Activated T-cell treated with anti-CD3 and anti-CD28 coated beads, Interleukin-2, amount 50 U/mL, for 48 hours (primary cell): ENCODE measurements at regions not wholly inside any gene's neighbourhood (a gene's known extent, or its start where the extent isn't known, plus 50 kb on each side); places are given as distances from the start of the nearest gene placed in this dataset.

Source experiments
- DNase-seq, 2 experiments: peaks; one replicate each; pipeline ENCODE4 v3.0.0-alpha.2; 2020

DNA sequence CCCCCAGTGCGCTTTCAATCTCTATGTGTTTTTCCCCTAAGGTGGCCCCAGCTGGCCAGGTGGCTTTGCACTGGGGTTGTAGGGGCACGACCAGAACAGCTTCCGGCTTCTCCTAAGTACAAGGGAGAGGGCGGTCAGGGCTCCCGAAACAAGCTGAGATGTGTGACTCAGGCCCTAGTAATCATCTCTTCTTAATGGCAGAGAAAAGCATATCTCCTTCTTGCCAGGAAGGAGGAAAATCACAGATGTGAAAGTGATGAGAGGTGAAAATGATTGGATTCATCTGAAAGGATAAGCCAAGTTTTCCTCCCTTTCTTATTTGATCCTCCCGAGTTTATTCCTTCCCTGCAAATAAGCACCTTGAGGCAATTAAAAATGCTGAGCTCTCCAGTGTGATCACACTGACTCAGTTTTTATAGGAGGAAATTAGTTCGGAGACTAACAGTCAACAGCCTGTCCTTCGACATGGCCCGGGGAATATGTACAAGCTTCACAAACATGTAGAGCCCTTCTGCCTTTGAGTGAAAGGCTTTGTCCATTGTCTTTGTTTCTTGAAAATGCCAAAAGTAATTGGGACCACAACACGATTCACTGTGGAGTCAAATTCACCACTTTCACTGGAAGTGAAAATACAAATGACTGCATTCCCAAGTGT lies 514.8 kb downstream of the PSAT1 start:
- no peak for DNase-seq

DNA sequence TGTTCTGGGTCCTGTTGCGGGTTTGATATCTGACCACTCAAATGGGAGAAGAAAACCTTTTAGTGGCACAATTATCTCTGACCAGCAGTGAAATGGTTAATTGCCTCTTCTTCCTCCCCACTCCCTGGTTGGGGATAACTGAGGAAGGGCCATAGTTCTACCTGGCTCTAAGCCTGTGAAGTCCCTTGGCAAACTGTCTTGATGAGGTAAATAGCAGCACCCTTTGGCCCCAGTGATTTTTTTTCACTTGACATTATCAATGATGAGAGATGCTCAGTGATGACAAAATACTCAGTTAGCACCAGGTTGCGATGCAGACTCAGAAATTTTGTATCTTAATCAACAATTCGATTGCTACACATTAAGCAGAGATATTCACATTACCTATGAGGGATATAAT lies 515.7 kb downstream of the PSAT1 start:
- DNase-seq = no peak

DNA sequence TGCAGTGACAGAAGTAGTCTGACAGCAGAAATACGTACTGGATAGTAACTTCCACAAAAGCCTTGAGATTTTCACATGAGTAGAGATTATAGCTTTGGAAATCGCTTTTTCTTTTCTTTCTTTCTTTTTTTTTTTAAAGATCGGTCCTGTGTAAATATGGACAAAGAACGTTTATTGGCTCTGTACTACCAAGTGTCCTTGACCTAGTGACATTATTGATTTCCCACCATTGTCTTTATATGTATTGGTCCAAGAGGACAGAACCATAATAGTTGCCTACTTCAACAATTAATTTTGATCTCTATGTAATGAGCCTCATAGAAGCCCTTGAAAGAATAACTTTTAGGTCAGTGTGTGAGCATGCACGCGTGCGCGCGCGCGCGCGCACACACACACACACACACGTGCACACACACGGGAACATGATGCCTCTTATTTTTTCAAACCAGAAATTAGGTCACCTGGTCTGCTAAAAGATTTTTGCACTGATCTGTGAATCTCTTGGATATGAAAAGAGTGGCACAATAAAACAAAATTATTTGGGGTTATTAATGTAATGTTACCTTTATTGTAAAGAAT lies 516.8 kb downstream of the PSAT1 start:
- no peak for DNase-seq

DNA sequence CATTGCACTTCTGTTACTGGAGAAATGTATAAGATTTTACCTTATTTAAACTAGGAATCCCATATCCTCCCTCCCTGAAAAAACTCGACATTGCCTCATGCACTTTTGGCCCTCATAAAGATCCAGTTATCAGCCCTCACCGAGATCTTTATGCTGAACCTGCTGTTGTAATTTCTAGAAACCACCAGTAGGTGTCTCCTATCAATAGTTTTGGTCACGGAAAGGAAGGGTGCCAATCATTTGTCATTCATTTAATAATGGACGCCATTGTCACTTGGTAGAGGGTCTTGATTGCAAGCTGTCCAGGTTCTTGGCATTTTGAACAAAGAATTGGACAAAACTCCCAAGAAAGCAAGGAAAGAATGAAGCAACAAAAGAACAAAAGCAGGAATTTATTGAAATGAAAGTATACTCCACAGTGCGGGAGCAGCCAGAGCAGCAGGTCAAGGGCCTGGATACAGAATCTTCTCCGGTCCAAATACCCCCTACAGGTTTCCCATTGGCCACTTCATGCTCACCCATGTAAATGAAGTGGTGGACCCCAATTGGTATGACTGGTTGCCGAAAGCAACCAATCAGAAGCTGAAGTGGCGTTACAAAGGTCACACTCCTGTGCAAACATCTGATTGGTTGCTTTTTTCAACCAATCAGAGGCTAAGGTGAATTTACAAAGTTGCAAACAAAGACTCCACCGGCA lies 524.3 kb downstream of the PSAT1 start:
- no peak for DNase-seq

DNA sequence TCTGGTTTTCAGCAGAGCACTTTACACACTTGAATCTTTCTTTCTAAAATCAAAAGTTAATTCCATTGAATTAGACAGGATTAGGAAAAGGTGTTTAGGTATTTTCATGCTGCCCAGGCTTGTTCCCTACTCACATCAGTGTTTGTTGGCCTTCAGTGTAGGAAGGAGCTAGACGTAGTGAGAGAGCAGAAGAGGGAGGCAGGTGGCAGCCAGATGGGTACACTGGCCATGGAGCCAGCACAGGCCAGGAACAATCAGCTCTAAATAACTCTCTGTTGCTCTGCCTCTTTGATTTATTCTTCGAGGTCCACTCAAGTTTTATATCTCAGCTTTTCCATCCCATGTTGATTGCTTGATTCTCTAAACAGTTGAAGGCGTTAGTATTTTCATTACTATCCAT lies 529.6 kb downstream of the PSAT1 start:
- no peak for DNase-seq

DNA sequence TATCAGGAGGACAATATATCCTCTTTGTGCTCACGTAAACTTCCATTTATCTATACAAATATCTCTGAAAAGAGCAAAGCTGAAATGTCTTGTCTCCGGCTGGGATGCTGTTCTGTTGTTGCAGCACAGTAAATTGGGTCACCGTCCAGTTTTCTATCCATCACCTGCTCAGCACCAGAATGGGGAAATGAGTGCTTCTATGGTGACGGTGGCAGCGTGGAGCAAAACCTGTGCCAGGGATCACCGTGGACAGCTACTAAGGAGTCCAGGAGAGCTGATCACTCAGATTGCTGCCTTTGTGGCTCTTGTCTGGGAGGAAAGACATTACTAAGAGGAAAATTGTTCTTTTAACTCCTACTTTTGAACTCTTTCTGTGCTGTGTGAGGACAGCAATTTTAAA lies 531.6 kb downstream of the PSAT1 start:
- no peak for DNase-seq

DNA sequence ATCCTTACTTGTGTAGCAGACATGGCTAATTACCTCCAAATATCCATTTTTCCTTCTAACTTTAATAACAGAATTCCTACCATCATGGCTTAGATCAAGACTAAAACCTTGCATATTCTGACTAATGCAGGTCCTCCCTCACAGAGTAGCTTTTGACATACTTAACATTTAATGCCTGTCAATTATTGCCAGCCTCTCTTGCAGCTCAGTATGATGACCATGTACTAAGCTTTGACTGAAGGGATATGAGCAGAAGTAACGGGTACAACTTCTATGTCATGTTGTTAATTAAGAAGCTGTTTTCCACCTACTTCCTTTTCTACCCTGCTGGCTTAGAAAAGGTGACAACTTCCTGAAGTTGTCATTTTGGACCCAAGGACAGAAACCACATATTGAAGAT lies 533.4 kb downstream of the PSAT1 start:
- DNase-seq = no peak

DNA sequence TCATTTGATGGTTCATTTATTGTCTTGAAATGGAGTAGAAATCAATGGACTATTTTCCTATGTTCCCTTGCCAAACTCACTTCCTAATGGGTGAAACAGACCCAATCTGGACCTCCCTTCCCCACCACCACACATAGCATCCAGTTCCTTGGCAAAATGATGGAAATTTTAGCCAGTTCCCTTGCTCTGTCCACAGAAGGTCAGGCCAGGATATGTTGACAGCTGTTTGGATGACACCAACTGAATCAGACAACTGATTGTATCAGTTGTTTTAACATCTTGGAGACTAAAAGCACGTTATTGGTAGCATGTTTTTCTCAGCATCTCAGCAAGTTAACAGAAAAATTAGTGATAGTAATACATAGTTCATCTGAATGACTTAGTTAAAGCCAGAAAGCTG lies 534.8 kb downstream of the PSAT1 start:
- DNase-seq = no peak

DNA sequence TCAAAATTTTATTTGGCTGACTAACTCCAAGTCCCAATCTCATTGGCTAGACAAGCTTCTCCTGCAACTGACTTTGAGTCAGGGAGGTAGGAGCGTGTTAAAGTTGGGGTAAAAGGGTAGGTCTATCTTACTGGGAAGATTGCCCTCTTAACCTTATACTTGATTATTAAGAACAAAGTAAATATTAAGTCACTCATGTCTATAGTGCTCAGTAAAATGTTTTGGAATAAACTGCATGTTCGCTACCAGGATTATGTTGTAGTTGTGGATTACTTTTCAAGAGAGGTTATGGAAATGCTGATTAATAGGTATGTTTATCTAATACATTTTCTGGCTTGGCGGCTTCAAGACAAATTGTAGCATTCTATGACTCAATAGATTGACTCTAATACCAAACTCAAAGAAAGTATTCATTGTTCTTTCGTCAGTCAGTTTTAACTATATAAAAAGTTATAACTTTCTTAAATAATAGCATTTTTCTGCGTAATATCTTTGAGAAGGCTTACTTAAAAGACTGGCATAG lies 539.1 kb downstream of the PSAT1 start:
- no peak for DNase-seq

DNA sequence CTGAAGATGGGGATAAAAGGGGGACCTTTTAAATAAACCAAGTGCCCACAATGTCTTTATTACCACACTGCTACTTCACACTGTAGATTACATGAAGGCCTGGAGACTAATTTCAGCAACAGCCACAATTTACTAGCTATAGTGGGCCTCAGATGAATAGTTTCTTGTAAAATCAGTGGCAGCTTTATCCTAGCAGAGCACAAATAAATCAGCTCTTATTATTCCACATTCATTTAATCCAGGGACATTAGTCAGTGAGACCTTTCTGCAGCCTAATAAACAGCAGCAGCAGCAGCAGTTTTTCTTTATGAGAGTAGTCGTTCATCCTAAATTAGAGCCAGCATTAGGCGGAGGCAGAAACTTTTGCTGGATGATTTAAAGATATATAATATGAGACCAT lies 542.3 kb downstream of the PSAT1 start:
- no peak for DNase-seq

DNA sequence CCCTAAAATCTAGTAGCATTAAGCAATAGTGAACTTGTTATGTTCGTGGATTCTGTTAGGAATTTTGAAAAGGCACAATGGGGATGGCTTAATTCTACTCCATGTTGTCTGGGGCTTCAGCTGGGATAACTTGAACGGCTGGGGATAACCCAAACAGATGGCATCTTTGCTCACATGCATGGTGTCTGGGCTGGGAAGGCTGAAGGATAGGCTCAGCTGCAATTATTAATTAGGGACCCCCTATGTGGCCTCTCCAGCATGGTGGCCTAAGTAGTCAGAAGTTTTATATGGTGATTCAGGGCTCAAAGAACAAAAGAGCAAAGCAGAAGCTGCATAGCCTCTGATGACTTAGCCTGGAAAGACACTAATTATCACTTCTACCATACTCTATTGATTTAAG lies 551.1 kb downstream of the PSAT1 start:
- DNase-seq = no peak

DNA sequence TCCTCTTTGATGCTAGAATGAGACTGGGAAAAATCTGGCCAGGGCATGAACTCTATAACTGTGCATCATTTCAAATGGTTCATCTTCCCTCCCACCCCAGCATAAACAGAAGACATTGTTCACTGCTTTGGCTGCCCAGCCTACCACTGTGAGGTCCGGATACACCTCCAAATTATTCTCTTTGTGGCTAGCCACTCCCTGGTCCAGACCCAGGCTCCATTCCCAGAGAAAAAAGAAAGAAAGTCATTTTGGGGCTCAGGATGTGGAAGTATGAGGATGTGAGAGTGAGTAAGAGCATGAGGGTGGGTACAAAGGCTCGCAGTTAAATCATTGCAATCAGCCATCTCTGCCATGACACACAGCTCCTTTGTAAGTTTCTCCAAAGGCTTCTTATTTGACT lies 559.2 kb downstream of the PSAT1 start:
- DNase-seq = no peak

DNA sequence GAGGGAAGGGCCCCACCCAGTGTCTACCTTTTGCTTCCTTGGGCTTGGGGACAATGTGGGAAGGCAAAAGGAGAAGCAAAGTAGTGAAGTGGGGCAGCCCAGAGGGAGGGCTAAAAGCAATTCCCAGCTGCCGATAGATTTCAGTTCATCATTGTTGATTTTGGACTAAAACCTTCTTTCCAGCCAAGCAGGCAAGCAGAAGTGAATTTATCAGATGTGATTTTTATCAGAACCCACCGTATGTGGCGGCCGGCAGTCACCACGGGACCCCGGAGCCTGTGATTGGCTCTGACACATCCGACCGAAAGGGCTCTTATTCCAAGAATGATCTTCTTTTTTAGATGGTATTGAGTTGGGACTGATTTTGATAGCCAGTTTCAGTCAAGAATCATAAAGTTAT lies 559.9 kb downstream of the PSAT1 start:
- DNase-seq = no peak

DNA sequence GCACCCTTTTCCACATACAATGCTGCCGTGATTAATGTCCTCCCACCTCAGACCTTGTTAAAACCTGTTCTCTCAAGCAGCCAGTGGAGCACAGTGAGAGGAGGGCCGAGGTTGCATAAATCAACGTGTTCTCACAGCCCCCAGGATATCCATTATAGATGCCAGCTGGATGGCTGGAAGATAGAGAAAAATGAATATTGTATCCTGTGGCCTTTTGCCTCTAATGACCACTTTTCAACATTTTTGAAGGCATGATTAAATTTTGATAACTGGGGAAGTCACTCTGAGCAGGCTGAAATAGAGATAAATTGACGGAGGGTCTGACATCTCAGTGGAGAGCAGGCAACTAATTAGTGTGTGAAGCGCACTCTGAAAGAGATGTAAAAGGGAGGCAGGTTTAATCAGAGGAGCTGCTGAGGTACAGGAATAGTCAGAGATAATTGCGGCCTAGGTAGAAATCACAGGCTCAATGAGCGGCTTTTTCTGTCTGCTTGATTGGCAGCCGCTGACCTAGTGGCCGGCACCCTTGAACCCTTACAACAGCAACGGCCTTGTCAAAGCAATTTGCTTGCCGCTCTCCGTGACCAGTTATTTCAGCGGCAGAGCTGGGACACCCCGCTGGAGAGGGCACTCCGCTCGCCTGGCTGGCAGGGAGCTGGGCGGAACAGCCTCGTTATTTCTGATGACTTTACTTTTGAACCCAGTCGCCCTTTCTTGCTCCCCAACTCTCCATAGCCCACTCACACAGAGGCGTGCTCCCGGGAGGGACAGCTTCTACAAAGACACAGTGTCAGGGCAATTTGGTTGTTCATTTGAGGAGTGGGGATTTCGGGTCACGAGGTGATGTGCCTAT lies 560.7 kb downstream of the PSAT1 start:
- no peak for DNase-seq

DNA sequence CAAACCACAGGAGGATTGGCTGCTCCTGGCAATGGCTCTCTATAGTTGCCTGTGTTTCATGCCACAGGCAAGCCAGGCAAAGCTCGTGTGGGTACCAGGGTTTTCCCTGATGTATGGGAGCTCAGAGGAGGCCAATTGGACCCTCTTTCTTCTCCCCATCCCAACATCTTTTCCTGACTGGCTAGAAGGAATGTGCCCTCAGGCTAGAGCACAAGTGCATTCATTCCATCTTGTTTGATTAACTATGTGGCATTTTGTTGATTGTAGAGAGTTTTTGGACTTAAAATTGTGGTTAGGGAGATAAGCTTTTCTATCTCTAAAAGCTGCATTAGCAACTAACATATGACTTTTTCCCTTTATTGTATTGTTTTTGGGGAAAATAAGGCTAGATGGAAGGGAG lies 561.3 kb downstream of the PSAT1 start:
- DNase-seq = no peak

DNA sequence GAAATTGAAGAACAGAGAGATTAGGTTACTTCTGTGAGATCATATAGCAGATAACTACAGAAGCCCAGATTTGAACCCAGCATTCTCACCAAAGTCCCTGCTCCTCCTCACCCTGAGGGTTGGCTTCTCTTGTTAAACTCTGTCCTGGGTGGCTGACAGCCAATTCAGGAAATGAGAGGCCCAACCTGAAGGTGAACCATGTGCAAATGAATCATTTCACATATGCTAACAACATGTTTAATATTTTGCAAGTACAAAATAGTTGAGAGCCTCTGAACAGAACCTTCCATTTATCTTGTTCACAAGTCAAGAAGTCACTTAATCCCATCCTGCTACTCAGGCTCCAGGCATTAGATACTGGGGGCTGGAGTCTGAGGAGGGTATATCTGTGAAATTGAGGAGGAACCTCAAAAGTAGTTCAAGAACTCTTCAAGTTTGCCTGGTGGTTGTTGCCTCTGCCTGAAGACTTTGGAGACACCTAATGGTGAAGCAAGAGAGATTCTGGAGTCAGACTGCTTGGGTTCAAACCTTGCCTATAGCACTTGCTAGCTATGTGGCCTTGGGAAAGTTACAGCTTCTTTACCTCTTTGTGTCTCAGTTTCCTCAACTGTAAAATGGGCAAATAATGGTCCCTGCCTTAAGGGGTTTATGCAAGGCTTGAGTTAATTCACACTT lies 564.0 kb downstream of the PSAT1 start:
- no peak for DNase-seq

DNA sequence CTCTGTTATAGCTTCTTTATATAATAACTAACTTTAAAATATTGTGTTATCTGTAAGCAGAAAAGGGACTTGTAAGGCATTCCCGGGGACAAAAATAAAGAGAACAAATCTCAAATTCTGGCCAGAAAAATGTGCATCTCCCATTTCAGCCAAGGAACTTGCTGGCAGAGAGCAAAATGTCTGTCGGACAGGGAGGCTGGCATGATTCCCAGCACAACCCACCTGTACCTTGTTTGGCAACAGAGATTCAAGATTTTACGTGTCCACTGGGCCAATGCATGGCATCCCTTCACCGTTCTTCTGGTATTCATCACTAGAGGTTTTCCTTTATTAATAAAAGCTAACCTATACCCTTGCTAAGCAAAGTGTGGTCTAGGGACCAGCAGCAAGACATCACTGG lies 566.6 kb downstream of the PSAT1 start:
- no peak for DNase-seq

DNA sequence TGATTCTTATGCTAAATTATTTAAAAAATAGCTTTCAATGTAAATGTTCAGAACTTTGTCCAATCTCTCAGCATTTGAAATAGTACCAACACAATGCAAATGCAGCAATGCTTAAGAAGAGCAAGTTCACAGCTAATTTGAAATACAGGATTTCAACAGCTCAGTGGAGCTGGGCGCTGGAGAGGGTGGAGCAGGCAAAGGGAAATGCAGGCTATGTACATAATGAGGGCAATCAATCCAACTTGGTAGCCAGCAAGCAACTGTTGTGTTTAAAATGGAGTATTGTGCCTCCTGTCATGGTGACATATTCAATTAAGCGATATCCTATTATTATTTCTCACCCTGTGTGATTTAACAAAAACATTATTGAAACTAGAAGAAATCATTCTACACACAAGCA lies 568.8 kb downstream of the PSAT1 start:
- DNase-seq = no peak

DNA sequence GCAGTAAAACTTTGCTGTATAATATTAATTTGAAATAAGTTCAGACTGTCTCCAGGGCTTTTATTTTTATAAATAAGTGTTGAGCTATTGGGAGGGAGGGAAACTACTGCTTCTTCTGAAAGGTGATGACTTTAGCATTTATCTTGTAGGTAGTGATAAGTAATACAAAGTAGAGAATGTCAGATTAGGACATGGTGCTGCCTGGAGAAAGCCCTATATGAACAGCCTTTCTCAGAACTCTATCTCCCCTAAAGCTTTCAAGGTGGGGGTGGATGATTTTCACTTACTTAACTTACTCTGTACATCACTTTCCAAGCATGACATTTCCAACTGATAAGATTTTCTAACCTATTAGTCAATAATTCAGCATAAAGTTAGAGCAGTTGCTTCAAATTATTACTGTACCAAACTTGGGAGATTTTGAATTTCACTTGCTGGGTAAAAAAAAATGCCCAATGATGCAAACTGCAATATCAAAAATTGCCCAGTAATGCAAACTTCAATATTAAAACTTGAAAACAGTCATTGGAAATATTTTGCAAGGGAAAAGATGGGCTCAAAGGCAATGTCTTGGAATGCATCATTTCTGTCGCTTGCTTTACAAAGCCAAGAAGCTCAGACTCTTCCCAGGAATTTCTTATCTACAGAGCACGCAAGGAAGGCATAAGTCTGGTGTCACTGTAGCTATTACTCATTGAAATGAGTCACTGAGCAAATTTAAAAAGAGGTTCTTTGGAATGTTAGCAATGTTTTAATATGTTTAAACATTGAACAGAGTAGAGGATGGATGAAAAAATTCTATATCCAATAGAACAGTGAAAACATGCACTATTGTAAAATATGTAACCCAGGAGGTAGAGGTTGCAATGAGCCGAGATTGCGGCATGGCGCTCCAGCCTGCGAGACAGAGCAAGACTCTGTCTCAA lies 569.5 kb downstream of the PSAT1 start:
- DNase-seq = no peak

DNA sequence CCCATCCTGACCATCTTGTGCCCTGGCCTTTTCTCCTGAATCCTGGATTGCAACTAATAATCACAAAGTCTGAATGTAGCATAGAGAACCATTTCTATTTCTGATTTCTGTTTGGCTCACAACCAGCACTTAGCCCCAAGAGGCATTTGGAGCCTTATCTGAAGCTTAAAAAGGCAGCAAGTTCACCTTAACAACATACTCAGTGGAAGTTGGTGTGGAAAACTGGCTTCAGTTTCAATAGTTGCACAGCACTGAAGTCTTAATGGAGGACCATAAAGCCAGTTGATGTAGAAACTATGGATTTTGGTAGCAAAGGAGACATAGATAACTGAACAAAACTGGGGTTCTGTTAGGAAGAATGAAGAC lies 574.1 kb downstream of the PSAT1 start:
- no peak for DNase-seq

DNA sequence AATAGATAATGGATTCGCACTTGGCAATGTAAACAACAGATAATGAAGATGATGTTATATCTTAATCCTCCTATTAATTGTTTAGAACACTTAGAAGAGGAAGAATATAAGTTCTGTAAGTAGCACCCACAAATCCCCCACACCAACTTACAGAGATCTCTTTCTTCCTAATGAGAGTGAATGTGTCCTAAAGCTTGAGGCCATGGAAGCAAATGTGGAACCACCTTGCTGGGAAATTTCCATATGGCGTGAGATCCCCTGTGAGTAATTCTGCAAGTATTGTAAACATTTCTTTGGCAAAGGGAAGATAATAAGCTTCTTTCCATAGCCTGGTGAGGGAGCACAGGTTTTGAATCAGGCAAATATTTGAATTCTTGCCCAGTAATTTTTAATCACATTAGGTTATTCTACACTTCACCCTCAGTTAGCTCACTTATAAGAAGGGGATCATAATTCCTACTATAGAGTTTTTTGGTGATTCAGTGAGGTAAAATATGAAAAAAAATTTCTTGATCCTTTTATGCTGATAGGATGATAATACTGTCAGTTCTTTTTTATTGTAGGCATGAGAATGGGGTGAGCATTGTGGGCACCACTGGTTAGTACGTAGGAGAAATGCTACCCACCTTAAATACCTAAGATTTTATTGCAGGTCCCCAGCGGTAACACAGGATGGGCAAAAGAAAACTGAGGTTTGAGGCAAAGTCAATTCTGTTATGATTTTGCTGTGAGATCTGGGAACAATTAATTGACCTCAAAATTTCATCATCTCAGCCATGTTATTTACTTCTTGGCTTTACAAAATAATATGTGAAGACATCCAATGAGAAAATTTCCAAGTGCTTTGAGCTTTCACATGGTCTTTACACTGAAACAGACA lies 574.8 kb downstream of the PSAT1 start:
- no peak for DNase-seq
